GM23338 (cell line): ENCODE measurements at regions not wholly inside any gene's neighbourhood (a gene's known extent, or its start where the extent isn't known, plus 50 kb on each side); places are given as distances from the start of the nearest gene placed in this dataset.

Experiments used
- ATAC-seq: fragments of 200-7000 bp; cut with Tn5 transposase; 3 replicates; pipeline ENCODE4 v1.9.1; 2020
- DNase-seq: peaks from one replicate; pipeline ENCODE4 v3.0.0-alpha.2; 2015; ENCODE audit warnings: low spot score
- H2AFZ ChIP-seq: fragments of 200-600 bp; sonication (generic); 2 replicates; pipeline ENCODE4 v1.8.0; 2016; ENCODE audit warnings: antibody characterized with exemption, mild to moderate bottlenecking, moderate library complexity
- H3F3A ChIP-seq: fragments of 200-600 bp; sonication (generic); replicated peaks from 2 replicates; pipeline ENCODE4 v1.8.0; 2017; ENCODE audit warnings: antibody characterized with exemption, mixed run types, low read depth
- H3K27ac ChIP-seq: fragments of 200-600 bp; sonication (generic); 2 replicates; pipeline ENCODE4 v1.6.1; 2016; ENCODE audit warnings: low read depth
- H3K27me3 ChIP-seq: fragments of 200-600 bp; sonication (generic); 2 replicates; pipeline ENCODE4 v1.8.0; 2016; ENCODE audit warnings: mild to moderate bottlenecking, mixed run types, moderate library complexity; ENCODE audit not compliant: insufficient read depth
- H3K36me3 ChIP-seq: fragments of 200-600 bp; sonication (generic); 2 replicates; pipeline ENCODE4 v1.8.0; 2016; ENCODE audit warnings: mild to moderate bottlenecking; ENCODE audit not compliant: insufficient read depth
- H3K4me1 ChIP-seq: fragments of 200-600 bp; sonication (generic); 2 replicates; pipeline ENCODE4 v1.8.0; 2016; ENCODE audit warnings: mild to moderate bottlenecking, moderate library complexity; ENCODE audit not compliant: insufficient read depth
- H3K4me2 ChIP-seq: fragments of 200-600 bp; sonication (generic); 2 replicates; pipeline ENCODE4 v1.7.1; 2017; ENCODE audit warnings: mixed run types
- H3K4me3 ChIP-seq: fragments of 200-600 bp; sonication (generic); 2 replicates; pipeline ENCODE4 v1.6.1; 2016; ENCODE audit warnings: mixed run types
- H3K79me2 ChIP-seq: fragments of 200-600 bp; sonication (generic); replicated peaks from 2 replicates; pipeline ENCODE4 v1.8.0; 2017; ENCODE audit warnings: mild to moderate bottlenecking; ENCODE audit not compliant: insufficient read depth
- H3K9me2 ChIP-seq: fragments of 200-600 bp; sonication (generic); 2 replicates; pipeline ENCODE4 v1.8.0; 2017; ENCODE audit not compliant: insufficient read depth
- H4K20me1 ChIP-seq: fragments of 200-600 bp; sonication (generic); replicated peaks from 2 replicates; pipeline ENCODE4 v1.8.0; 2017; ENCODE audit warnings: mild to moderate bottlenecking; ENCODE audit not compliant: insufficient read depth
- H3K27ac Mint-ChIP-seq: 2 replicates; pipeline ENCODE4 v1.8.0; 2020; ENCODE audit warnings: inconsistent platforms, mild to moderate bottlenecking, moderate library complexity, mixed read lengths
- H3K27me3 Mint-ChIP-seq: 3 replicates; pipeline ENCODE4 v1.8.0; 2022; ENCODE audit warnings: low read depth, mild to moderate bottlenecking, moderate library complexity, mixed read lengths, inconsistent platforms; ENCODE audit not compliant: insufficient read depth, poor library complexity
- H3K36me3 Mint-ChIP-seq: 3 replicates; pipeline ENCODE4 v1.8.0; 2021; ENCODE audit warnings: low read depth, mild to moderate bottlenecking, inconsistent platforms, moderate library complexity, mixed read lengths
- H3K4me1 Mint-ChIP-seq: 3 replicates; pipeline ENCODE4 v1.8.0; 2020; ENCODE audit warnings: mild to moderate bottlenecking, inconsistent platforms, mixed read lengths
- H3K4me3 Mint-ChIP-seq: 3 replicates; pipeline ENCODE4 v1.8.0; 2021; ENCODE audit warnings: moderate library complexity, mild to moderate bottlenecking, inconsistent platforms, mixed read lengths
- H3K9me3 Mint-ChIP-seq: 3 replicates; pipeline ENCODE4 v1.8.0; 2020; ENCODE audit warnings: moderate library complexity, mild to moderate bottlenecking, inconsistent platforms, mixed read lengths
- CREB1 ChIP-seq: fragments of 250-450 bp; sonication (Bioruptor Pico); IDR thresholded peaks from 2 replicates; pipeline ENCODE4 v1.5.0; 2020; ENCODE audit warnings: low read depth, mild to moderate bottlenecking, moderate library complexity
- ETS1 ChIP-seq: IDR thresholded peaks from 2 replicates; pipeline ENCODE4 v1.6.1; 2016; ENCODE audit warnings: antibody characterized with exemption
- EZH2 ChIP-seq: fragments of 200-600 bp; sonication (generic); IDR thresholded peaks from one replicate; pipeline ENCODE4 v1.8.0; 2017; ENCODE audit warnings: antibody characterized with exemption, mild to moderate bottlenecking, low read depth; ENCODE audit not compliant: unreplicated experiment
- EZH2phosphoT487 ChIP-seq: fragments of 200-600 bp; sonication (generic); IDR thresholded peaks from one replicate; pipeline ENCODE4 v1.8.1; 2018; ENCODE audit warnings: antibody characterized with exemption; ENCODE audit not compliant: unreplicated experiment
- JUNB ChIP-seq: IDR thresholded peaks from one replicate; pipeline ENCODE4 v1.6.1; 2016; ENCODE audit warnings: antibody characterized with exemption; ENCODE audit not compliant: unreplicated experiment
- NANOG ChIP-seq: IDR thresholded peaks from 2 replicates; pipeline ENCODE4 v1.6.1; 2016; ENCODE audit warnings: antibody characterized with exemption, borderline replicate concordance
- POLR2AphosphoS5 ChIP-seq: IDR thresholded peaks from 2 replicates; pipeline ENCODE4 v1.6.1; 2016; ENCODE audit warnings: antibody characterized with exemption, low read depth
- STAT1 ChIP-seq: IDR thresholded peaks from one replicate; pipeline ENCODE4 v1.6.1; 2016; ENCODE audit warnings: antibody characterized with exemption; ENCODE audit not compliant: unreplicated experiment
- ZNF114 ChIP-seq: fragments of 250-450 bp; sonication (Bioruptor Pico); IDR thresholded peaks from 2 replicates; pipeline ENCODE4 v1.5.0; 2020; ENCODE audit warnings: mild to moderate bottlenecking, moderate library complexity
- ZNF331 ChIP-seq: fragments of 250-450 bp; sonication (Bioruptor Pico); IDR thresholded peaks from 2 replicates; pipeline ENCODE4 v1.5.0; 2020; ENCODE audit warnings: low read depth, mild to moderate bottlenecking, moderate library complexity
- ZNF462 ChIP-seq: fragments of 250-450 bp; sonication (Bioruptor Pico); IDR thresholded peaks from 2 replicates; pipeline ENCODE4 v1.5.0; 2020; ENCODE audit warnings: mild to moderate bottlenecking, moderate library complexity
- TF ChIP-seq, protein P1 (sequence below), 2 experiments: fragments of 200-600 bp in 1 of 2; sonication (generic) in 1 of 2; conservative IDR thresholded peaks; 2 replicates each; pipeline versions ENCODE4 v1.5.1 to v1.6.1; 2016 to 2017; ENCODE audit warnings: antibody characterized with exemption in 2 of 2, low read depth in 2 of 2, mild to moderate bottlenecking in 2 of 2, moderate library complexity in 1 of 2
- TF ChIP-seq, protein P2 (sequence below): IDR thresholded peaks from one replicate; pipeline ENCODE4 v1.6.1; 2018; ENCODE audit warnings: antibody characterized with exemption; ENCODE audit not compliant: unreplicated experiment

DNA sequence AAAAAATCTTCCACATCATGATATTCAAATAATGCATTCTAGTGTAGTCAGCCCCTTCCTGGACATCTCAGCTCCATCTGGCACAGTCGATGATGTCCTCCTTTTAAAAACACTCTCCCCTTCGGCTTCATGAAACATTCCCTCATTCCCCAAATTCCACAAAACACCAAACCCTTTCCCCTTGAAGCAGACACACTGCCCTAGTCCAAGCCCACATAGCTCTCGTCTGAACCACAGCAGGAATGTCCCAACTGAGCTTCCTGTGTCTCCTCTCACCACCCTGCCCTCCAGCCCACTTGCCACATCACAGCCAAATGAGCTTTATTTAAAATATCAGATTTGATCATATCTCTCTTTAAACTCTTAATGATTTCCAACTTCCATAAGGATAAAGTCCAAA lies 106.4 kb upstream of the CARMIL1 start:
- Histone ChIP-seq H3K27me3 (no peaks in the 10 kb centered on the region), H2AFZ (no peak overlapping the region), H3K4me1 (no peaks in the 10 kb centered on the region), H3K9me2 (0 out of 2 replicates have a peak, but pooled peaks cover 4% of the 10 kb centered on the region), H4K20me1 (no peaks in the 10 kb centered on the region), H3K4me2 (no peak overlapping the region), H3K27ac (no peak overlapping the region), H3K4me3 (no peak overlapping the region), H3K36me3 (no peaks in the 10 kb centered on the region), H3F3A (no peaks in the 10 kb centered on the region), H3K79me2 (no peaks in the 10 kb centered on the region)
- no peaks in the 10 kb centered on the region for H3K36me3 Mint-ChIP-seq
- no peaks in the 10 kb centered on the region for H3K9me3 Mint-ChIP-seq
- TF ChIP-seq POLR2AphosphoS5 (no peak), ZNF331 (CRISPR knock-in tag) (no peak), EZH2 (no peak), EZH2phosphoT487 (no peak), JUNB (no peak), ETS1 (no peak), CREB1 (CRISPR knock-in tag) (no peak), ZNF462 (CRISPR knock-in tag) (no peak), ZNF114 (no peak), STAT1 (no peak), NANOG (no peak)
- TF ChIP-seq, protein P1, sequence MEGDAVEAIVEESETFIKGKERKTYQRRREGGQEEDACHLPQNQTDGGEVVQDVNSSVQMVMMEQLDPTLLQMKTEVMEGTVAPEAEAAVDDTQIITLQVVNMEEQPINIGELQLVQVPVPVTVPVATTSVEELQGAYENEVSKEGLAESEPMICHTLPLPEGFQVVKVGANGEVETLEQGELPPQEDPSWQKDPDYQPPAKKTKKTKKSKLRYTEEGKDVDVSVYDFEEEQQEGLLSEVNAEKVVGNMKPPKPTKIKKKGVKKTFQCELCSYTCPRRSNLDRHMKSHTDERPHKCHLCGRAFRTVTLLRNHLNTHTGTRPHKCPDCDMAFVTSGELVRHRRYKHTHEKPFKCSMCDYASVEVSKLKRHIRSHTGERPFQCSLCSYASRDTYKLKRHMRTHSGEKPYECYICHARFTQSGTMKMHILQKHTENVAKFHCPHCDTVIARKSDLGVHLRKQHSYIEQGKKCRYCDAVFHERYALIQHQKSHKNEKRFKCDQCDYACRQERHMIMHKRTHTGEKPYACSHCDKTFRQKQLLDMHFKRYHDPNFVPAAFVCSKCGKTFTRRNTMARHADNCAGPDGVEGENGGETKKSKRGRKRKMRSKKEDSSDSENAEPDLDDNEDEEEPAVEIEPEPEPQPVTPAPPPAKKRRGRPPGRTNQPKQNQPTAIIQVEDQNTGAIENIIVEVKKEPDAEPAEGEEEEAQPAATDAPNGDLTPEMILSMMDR (conservative IDR thresholded peaks at IDR 0.05; ENCODE audit: low read depth in 2 of 2): no peak
- TF ChIP-seq, protein P2, sequence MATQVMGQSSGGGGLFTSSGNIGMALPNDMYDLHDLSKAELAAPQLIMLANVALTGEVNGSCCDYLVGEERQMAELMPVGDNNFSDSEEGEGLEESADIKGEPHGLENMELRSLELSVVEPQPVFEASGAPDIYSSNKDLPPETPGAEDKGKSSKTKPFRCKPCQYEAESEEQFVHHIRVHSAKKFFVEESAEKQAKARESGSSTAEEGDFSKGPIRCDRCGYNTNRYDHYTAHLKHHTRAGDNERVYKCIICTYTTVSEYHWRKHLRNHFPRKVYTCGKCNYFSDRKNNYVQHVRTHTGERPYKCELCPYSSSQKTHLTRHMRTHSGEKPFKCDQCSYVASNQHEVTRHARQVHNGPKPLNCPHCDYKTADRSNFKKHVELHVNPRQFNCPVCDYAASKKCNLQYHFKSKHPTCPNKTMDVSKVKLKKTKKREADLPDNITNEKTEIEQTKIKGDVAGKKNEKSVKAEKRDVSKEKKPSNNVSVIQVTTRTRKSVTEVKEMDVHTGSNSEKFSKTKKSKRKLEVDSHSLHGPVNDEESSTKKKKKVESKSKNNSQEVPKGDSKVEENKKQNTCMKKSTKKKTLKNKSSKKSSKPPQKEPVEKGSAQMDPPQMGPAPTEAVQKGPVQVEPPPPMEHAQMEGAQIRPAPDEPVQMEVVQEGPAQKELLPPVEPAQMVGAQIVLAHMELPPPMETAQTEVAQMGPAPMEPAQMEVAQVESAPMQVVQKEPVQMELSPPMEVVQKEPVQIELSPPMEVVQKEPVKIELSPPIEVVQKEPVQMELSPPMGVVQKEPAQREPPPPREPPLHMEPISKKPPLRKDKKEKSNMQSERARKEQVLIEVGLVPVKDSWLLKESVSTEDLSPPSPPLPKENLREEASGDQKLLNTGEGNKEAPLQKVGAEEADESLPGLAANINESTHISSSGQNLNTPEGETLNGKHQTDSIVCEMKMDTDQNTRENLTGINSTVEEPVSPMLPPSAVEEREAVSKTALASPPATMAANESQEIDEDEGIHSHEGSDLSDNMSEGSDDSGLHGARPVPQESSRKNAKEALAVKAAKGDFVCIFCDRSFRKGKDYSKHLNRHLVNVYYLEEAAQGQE: no peak
- H3K4me1 Mint-ChIP-seq: no peaks in the 10 kb centered on the region
- ATAC-seq (no peak), DNase-seq (peak; percentile 23)
- H3K4me3 Mint-ChIP-seq: no peak overlapping the region
- H3K27ac Mint-ChIP-seq: no peak overlapping the region
- H3K27me3 Mint-ChIP-seq: no peaks in the 10 kb centered on the region
